GM12878 (cell line): ENCODE measurements at regions not wholly inside any gene's neighbourhood (a gene's known extent, or its start where the extent isn't known, plus 50 kb on each side); places are given as distances from the start of the nearest gene placed in this dataset.

ENCODE experiments used
- ATAC-seq: fragments of 200-7000 bp; cut with Tn5 transposase; 3 replicates; pipeline ENCODE4 v1.9.1; 2020; ENCODE audit warnings: mild to moderate bottlenecking, moderate library complexity
- BruUV-seq: library from RNA; stranded (reverse); fragments of 400-500 nt; replicated peaks from 2 replicates; lab custom pipeline; 2021; lab: Mats Ljungman, UMichigan
- CTCF ChIA-PET: fragments of 300-600 bp; sonication (Branson Sonifier 250); formaldehyde crosslinking; extraction: SDS; loops from one replicate; lab custom pipeline; 2021; ENCODE audit warnings: inconsistent platforms; lab: Yijun Ruan, JAX
- POLR2A ChIA-PET: fragments of 350-600 bp; formaldehyde crosslinking; extraction: SDS; loops from one replicate; lab custom pipeline; 2021; ENCODE audit warnings: inconsistent platforms; lab: Charles Lee
- RAD21 ChIA-PET: fragments of 300-600 bp; sonication (Branson Sonifier 250); formaldehyde crosslinking; loops from one replicate; lab custom pipeline; 2023; ENCODE audit warnings: antibody characterized with exemption; ENCODE audit not compliant: unreplicated experiment; lab: Charles Lee
- SMC1A ChIA-PET: fragments of 300-600 bp; sonication (Branson Sonifier 250); formaldehyde crosslinking; loops from one replicate; lab custom pipeline; 2023; ENCODE audit not compliant: unreplicated experiment, uncharacterized antibody; lab: Charles Lee
- DNase-seq: peaks from one replicate; pipeline ENCODE4 v3.0.0-alpha.2; 2011; ENCODE audit warnings: low read depth, low spot score
- FAIRE-seq: peaks from 3 replicates; lab custom pipeline; 2011; peaks lifted over from hg19 to GRCh38; lab: Jason Lieb, UNC
- H2AFZ ChIP-seq: 2 replicates; pipeline ENCODE4 v1.6.0; 2011; ENCODE audit warnings: low read depth, low read length, control low read depth; ENCODE audit not compliant: control insufficient read depth
- H3K27ac ChIP-seq: 2 replicates; pipeline ENCODE4 v1.5.1; 2011; ENCODE audit warnings: control low read depth; ENCODE audit not compliant: control insufficient read depth, insufficient read depth
- H3K27me3 ChIP-seq, 2 experiments: replicated peaks in 1 of 2; 2 replicates each; pipeline versions ENCODE4 v1.6.0 to v1.6.1; 2011; ENCODE audit warnings: low read length in 1 of 2; ENCODE audit not compliant: control insufficient read depth in 2 of 2, insufficient read depth in 2 of 2
- H3K36me3 ChIP-seq, 2 experiments: 2 replicates each; pipeline ENCODE4 v1.5.1; 2011; ENCODE audit warnings: low read length in 1 of 2; ENCODE audit not compliant: control insufficient read depth in 2 of 2, insufficient read depth in 2 of 2
- H3K4me1 ChIP-seq: 2 replicates; pipeline ENCODE4 v1.6.1; 2011; ENCODE audit warnings: mild to moderate bottlenecking, low read length, moderate library complexity, mixed read lengths; ENCODE audit not compliant: control insufficient read depth, insufficient read depth
- H3K4me2 ChIP-seq: 2 replicates; pipeline ENCODE4 v1.6.0; 2011; ENCODE audit warnings: control low read depth; ENCODE audit not compliant: control insufficient read depth, insufficient read depth
- H3K4me3 ChIP-seq: fragments of 200-600 bp; sonication (generic); 2 replicates; pipeline ENCODE4 v1.5.1; 2016
- H3K79me2 ChIP-seq: 2 replicates; pipeline ENCODE4 v1.6.0; 2011; ENCODE audit warnings: low read length; ENCODE audit not compliant: control insufficient read depth, insufficient read depth
- H3K9ac ChIP-seq: 2 replicates; pipeline ENCODE4 v1.8.0; 2011; ENCODE audit warnings: low read length, control low read depth, mixed read lengths; ENCODE audit not compliant: control insufficient read depth, insufficient read depth
- H3K9me3 ChIP-seq: replicated peaks from 3 replicates; pipeline ENCODE4 v1.5.1; 2011; ENCODE audit warnings: mild to moderate bottlenecking, low read length; ENCODE audit not compliant: control insufficient read depth, insufficient read depth
- H4K20me1 ChIP-seq: 2 replicates; pipeline ENCODE4 v1.6.0; 2011; ENCODE audit not compliant: control insufficient read depth, insufficient read depth
- EP300 ChIP-seq, 2 experiments: fragments of 150-350 bp in 1 of 2; IDR thresholded peaks; 2 replicates each; pipeline ENCODE4 v1.6.1; 2011 to 2012; ENCODE audit warnings: low read depth in 2 of 2, low read length in 2 of 2, borderline replicate concordance in 1 of 2, improper control_type of control experiment in 1 of 2, inconsistent platforms in 1 of 2; ENCODE audit not compliant: control insufficient read depth in 1 of 2
- ESRRA ChIP-seq: IDR thresholded peaks from 2 replicates; pipeline ENCODE4 v1.6.1; 2012; ENCODE audit warnings: mild to moderate bottlenecking, low read length, improper control_type of control experiment
- TCF12 ChIP-seq: IDR thresholded peaks from 2 replicates; pipeline ENCODE4 v1.6.1; 2011; ENCODE audit warnings: low read depth, mild to moderate bottlenecking, low read length
- YBX1 ChIP-seq: fragments of 450-650 bp; IDR thresholded peaks from 2 replicates; pipeline ENCODE4 v1.6.1; 2016; ENCODE audit warnings: antibody characterized with exemption
- ZNF207 ChIP-seq: fragments of 450-650 bp; IDR thresholded peaks from 2 replicates; pipeline ENCODE4 v1.6.1; 2014; ENCODE audit warnings: antibody characterized with exemption, mild to moderate bottlenecking, borderline replicate concordance
- ZNF384 ChIP-seq: IDR thresholded peaks from 2 replicates; pipeline ENCODE4 v1.6.1; 2012; ENCODE audit warnings: low read depth, mild to moderate bottlenecking, low read length, improper control_type of control experiment, borderline replicate concordance
- ZSCAN29 ChIP-seq: fragments of 450-650 bp; IDR thresholded peaks from 2 replicates; pipeline ENCODE4 v1.6.1; 2017; ENCODE audit warnings: mild to moderate bottlenecking, moderate library complexity
- WGBS: methylation state at CpG from one replicate; pipeline ENCODE4 v1.1.6; 2016; ENCODE audit warnings: low lambda C conversion rate; ENCODE audit not compliant: insufficient replicate concordance, insufficient coverage; ENCODE audit errors: missing lambda C conversion rate; 5-methylcytosine and 5-hydroxymethylcytosine counted together
- in situ Hi-C: fragments of 300-500 bp; cut with MboI; formaldehyde crosslinking; loops from 9 replicates; pipeline ENCODE4 v1.14.3; 2018; ENCODE audit warnings: mixed read lengths
- intact Hi-C: fragments of 100-400 bp; cut with micrococcal nuclease; formaldehyde crosslinking; loops from one replicate; pipeline ENCODE4 v1.14.2; 2022; ENCODE audit not compliant: unreplicated experiment
- TF ChIP-seq, protein P1 (sequence below): fragments of 450-650 bp; IDR thresholded peaks from 2 replicates; pipeline ENCODE4 v1.6.1; 2017; ENCODE audit warnings: borderline replicate concordance
- TF ChIP-seq, protein P2 (sequence below): IDR thresholded peaks from 2 replicates; pipeline ENCODE4 v1.6.1; 2012; ENCODE audit warnings: low read depth, low read length, improper control_type of control experiment
- TF ChIP-seq, protein P3 (sequence below): fragments of 150-350 bp; IDR thresholded peaks from 2 replicates; pipeline ENCODE4 v1.6.1; 2014; ENCODE audit warnings: mild to moderate bottlenecking, low read depth, low read length
- TF ChIP-seq, protein P4 (sequence below): fragments of 450-650 bp; formaldehyde crosslinking; IDR thresholded peaks from 2 replicates; pipeline ENCODE4 v1.5.0; 2022; ENCODE audit warnings: mild to moderate bottlenecking, missing genetic modification characterization

DNA sequence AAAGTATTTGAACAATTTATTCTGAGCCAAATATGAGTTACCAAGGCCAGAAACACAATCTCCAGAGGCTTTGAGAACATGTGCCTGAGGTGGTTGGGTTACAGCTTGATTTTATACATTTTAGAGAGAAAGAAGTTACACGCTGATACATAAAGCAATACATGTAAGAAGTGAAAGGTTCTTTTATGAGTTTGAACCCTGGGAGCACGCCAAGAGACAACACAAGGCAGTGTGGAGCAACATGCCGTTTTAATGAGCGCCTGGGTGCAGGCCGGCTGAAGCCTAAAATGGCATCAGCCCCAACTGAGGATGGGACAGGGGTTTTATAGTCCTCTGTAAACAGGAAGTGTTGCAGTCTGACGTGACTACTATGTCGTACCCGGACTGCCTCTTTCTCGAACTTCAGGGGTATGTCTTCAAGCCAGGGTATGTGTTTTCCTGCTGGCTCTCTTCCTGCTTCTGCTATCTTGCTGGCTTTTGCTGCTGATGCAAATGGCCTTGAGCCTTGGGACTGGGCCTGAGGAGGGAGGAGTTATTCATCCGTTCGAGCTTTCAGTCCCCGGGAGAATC is 193.7 kb downstream of the CYLC2 start:
- H3K4me3 ChIP-seq, result no peak overlapping the region
- H4K20me1 ChIP-seq, result no peaks in the 10 kb centered on the region
- in situ Hi-C loops, result no loop called here
- no peaks in the 10 kb centered on the region for H3K79me2 ChIP-seq
- no TSS peak for BruUV-seq
- H3K27me3 ChIP-seq, result no peaks in the 10 kb centered on the region
- ChIA-PET SMC1A (no interaction called here), RAD21 (no interaction called here), CTCF (no interaction called here), POLR2A (no interaction called here)
- WGBS, result 37% methylated on average over 12 of the region's 12 CpGs
- H3K27ac ChIP-seq, result no peak overlapping the region
- H3K4me2 ChIP-seq, result no peak overlapping the region
- H3K9me3 ChIP-seq, result no peaks in the 10 kb centered on the region
- DNase-seq (no peak), ATAC-seq (no peak), FAIRE-seq (no peak)
- no peak overlapping the region for H2AFZ ChIP-seq
- intact Hi-C loops, result no loop called here
- no peak overlapping the region for H3K9ac ChIP-seq
- no peaks in the 10 kb centered on the region for H3K4me1 ChIP-seq
- H3K36me3 ChIP-seq, result no peaks in the 10 kb centered on the region
- no peak for TF ChIP-seq ZNF384
- TF ChIP-seq ESRRA, result no peak
- TF ChIP-seq, protein P1, sequence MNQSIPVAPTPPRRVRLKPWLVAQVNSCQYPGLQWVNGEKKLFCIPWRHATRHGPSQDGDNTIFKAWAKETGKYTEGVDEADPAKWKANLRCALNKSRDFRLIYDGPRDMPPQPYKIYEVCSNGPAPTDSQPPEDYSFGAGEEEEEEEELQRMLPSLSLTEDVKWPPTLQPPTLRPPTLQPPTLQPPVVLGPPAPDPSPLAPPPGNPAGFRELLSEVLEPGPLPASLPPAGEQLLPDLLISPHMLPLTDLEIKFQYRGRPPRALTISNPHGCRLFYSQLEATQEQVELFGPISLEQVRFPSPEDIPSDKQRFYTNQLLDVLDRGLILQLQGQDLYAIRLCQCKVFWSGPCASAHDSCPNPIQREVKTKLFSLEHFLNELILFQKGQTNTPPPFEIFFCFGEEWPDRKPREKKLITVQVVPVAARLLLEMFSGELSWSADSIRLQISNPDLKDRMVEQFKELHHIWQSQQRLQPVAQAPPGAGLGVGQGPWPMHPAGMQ, result no peak
- TF ChIP-seq, protein P2, sequence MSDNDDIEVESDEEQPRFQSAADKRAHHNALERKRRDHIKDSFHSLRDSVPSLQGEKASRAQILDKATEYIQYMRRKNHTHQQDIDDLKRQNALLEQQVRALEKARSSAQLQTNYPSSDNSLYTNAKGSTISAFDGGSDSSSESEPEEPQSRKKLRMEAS, result no peak
- no peak for TF ChIP-seq ZSCAN29

DNA sequence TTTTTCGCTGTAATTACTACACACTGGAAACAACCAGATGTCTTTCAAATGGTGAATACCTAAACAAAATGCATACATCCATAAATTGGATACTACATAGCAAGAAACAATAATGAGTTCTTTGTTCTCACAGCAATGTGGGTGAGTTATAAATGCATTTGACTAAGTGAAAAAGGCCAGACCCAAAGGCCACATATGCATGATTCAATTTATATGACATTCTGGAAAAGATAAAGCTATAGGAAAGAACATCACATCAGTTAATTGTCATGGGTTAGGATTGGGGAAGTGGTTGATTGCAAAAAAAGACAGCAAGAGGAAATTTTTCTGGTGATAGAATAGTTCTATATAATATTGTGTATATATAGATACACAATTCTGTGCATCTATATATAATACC is 198.9 kb downstream of the CYLC2 start:
- WGBS, result 0% methylated on average over 1 of the region's 1 CpG
- TF ChIP-seq YBX1, result no peak
- TF ChIP-seq TCF12, result no peak
- TF ChIP-seq, protein P3, sequence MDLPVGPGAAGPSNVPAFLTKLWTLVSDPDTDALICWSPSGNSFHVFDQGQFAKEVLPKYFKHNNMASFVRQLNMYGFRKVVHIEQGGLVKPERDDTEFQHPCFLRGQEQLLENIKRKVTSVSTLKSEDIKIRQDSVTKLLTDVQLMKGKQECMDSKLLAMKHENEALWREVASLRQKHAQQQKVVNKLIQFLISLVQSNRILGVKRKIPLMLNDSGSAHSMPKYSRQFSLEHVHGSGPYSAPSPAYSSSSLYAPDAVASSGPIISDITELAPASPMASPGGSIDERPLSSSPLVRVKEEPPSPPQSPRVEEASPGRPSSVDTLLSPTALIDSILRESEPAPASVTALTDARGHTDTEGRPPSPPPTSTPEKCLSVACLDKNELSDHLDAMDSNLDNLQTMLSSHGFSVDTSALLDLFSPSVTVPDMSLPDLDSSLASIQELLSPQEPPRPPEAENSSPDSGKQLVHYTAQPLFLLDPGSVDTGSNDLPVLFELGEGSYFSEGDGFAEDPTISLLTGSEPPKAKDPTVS, result no peak
- no peak for TF ChIP-seq EP300 (IDR thresholded peaks at IDR 0.05; ENCODE audit: borderline replicate concordance in 1 of 2, control insufficient read depth in 1 of 2, low read depth in 2 of 2, low read length in 2 of 2)
- TF ChIP-seq, protein P4, sequence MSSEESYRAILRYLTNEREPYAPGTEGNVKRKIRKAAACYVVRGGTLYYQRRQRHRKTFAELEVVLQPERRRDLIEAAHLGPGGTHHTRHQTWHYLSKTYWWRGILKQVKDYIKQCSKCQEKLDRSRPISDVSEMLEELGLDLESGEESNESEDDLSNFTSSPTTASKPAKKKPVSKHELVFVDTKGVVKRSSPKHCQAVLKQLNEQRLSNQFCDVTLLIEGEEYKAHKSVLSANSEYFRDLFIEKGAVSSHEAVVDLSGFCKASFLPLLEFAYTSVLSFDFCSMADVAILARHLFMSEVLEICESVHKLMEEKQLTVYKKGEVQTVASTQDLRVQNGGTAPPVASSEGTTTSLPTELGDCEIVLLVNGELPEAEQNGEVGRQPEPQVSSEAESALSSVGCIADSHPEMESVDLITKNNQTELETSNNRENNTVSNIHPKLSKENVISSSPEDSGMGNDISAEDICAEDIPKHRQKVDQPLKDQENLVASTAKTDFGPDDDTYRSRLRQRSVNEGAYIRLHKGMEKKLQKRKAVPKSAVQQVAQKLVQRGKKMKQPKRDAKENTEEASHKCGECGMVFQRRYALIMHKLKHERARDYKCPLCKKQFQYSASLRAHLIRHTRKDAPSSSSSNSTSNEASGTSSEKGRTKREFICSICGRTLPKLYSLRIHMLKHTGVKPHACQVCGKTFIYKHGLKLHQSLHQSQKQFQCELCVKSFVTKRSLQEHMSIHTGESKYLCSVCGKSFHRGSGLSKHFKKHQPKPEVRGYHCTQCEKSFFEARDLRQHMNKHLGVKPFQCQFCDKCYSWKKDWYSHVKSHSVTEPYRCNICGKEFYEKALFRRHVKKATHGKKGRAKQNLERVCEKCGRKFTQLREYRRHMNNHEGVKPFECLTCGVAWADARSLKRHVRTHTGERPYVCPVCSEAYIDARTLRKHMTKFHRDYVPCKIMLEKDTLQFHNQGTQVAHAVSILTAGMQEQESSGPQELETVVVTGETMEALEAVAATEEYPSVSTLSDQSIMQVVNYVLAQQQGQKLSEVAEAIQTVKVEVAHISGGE (CRISPR knock-in tag), result no peak
- TF ChIP-seq ZNF207, result no peak

More for the DNA sequence above, 198.9 kb downstream of the CYLC2 start:
- DNase-seq (no peak), ATAC-seq (no peak), FAIRE-seq (no peak)
- in situ Hi-C loops (no loop called here), intact Hi-C loops (no loop called here)
- no peak overlapping the region for H3K4me2 ChIP-seq
- ChIA-PET POLR2A (no interaction called here), CTCF (no interaction called here), SMC1A (no interaction called here), RAD21 (no interaction called here)
- H3K9me3 ChIP-seq, result no peaks in the 10 kb centered on the region
- no peak overlapping the region for H2AFZ ChIP-seq
- no TSS peak for BruUV-seq
- no peak overlapping the region for H3K9ac ChIP-seq
- no peaks in the 10 kb centered on the region for H3K27me3 ChIP-seq
- no peaks in the 10 kb centered on the region for H3K79me2 ChIP-seq
- H3K27ac ChIP-seq, result no peak overlapping the region
- H4K20me1 ChIP-seq, result no peaks in the 10 kb centered on the region
- H3K4me3 ChIP-seq, result no peak overlapping the region
- no peaks in the 10 kb centered on the region for H3K4me1 ChIP-seq
- no peaks in the 10 kb centered on the region for H3K36me3 ChIP-seq
